BE2C (cell line): ENCODE measurements at regions not wholly inside any gene's neighbourhood (a gene's known extent, or its start where the extent isn't known, plus 50 kb on each side); places are given as distances from the start of the nearest gene placed in this dataset.

Experiments used
- DNase-seq: peaks from one replicate; pipeline ENCODE4 v3.0.0-alpha.2; 2020
- H3K27me3 ChIP-seq: fragments of 250-450 bp; sonication (Bioruptor Pico); 2 replicates; pipeline ENCODE4 v1.5.1; 2020; ENCODE audit warnings: mild to moderate bottlenecking
- H3K36me3 ChIP-seq: fragments of 250-450 bp; sonication (Bioruptor Pico); 2 replicates; pipeline ENCODE4 v1.5.1; 2020; ENCODE audit warnings: mild to moderate bottlenecking
- H3K4me1 ChIP-seq: fragments of 250-450 bp; sonication (Bioruptor Pico); 2 replicates; pipeline ENCODE4 v1.5.1; 2020
- H3K4me3 ChIP-seq: 2 replicates; pipeline ENCODE4 v1.5.1; 2011; ENCODE audit warnings: low read depth, low read length
- H3K9me3 ChIP-seq: fragments of 250-450 bp; sonication (Bioruptor Pico); 2 replicates; pipeline ENCODE4 v1.5.1; 2020
- CTCF ChIP-seq: IDR thresholded peaks from 2 replicates; pipeline ENCODE4 v1.5.1; 2012; ENCODE audit warnings: mild to moderate bottlenecking, low read depth, low read length

GRCh38 chr5:54862036-54862435 lies 123.4 kb downstream of the ESM1 start:
- DNase-seq: no peak
- no peak overlapping the region for H3K4me3 ChIP-seq
- no peaks in the 10 kb centered on the region for H3K4me1 ChIP-seq
- H3K27me3 ChIP-seq: no peaks in the 10 kb centered on the region
- H3K9me3 ChIP-seq: no peaks in the 10 kb centered on the region
- TF ChIP-seq CTCF: no peak
- no peaks in the 10 kb centered on the region for H3K36me3 ChIP-seq

DNA sequence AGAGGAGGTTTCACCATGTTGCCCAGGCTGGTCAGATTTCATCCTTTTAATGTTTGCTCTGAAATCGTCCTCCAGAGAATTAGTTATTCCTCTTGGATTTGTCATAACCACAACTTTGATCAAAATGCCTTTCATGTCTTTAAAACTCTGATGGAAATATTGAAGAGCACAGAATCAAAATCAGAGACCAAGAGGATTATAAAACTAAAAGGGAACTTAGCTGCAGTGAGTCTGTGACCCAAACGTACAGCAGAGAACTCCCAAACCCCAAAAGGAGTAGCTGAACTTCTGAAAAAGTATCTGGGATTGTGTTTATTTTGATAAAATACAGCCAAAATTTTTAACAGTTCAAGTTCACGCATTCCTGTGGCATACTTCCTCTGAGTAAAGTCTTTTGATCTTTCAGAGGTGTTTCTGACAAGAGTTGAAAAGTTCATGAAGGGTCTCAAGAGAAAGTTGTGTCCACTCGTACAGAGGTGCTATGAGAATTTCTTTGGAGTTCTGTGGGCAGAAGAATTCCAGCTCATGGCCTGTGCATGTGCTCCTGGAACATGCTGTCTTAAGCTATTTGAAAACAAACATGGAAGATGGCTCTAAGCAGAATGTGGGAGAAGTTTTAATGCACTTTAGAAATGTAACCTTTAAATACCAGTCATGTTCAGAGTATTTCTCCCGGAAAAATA lies 124.0 kb downstream of the ESM1 start:
- Histone ChIP-seq H3K4me1 (no peaks in the 10 kb centered on the region), H3K9me3 (no peaks in the 10 kb centered on the region), H3K27me3 (no peaks in the 10 kb centered on the region), H3K36me3 (no peaks in the 10 kb centered on the region), H3K4me3 (no peak overlapping the region)
- no peak for DNase-seq
- TF ChIP-seq CTCF: no peak

DNA sequence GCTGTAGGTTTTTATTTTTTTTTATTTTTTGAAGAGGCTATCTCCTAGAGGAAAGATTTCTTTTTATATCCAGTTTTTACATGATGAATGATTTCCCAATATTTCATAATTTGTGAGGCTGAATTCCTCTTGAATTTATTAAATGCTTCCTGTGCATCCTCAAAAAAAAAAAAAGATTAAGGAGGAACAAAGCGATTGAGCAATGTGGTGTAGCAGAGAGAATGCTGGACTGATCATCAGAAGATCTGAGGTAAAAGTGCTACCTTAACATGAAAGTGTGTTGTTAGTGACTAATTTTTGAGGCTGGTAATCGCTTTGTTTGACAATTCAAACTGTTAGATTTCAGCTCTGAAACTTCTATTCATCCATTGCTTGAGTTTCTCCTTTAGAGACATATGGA lies 125.1 kb downstream of the ESM1 start:
- no peaks in the 10 kb centered on the region for H3K9me3 ChIP-seq
- H3K4me3 ChIP-seq: no peak overlapping the region
- TF ChIP-seq CTCF: no peak
- no peak for DNase-seq
- H3K36me3 ChIP-seq: no peaks in the 10 kb centered on the region
- H3K27me3 ChIP-seq: no peaks in the 10 kb centered on the region
- no peaks in the 10 kb centered on the region for H3K4me1 ChIP-seq

DNA sequence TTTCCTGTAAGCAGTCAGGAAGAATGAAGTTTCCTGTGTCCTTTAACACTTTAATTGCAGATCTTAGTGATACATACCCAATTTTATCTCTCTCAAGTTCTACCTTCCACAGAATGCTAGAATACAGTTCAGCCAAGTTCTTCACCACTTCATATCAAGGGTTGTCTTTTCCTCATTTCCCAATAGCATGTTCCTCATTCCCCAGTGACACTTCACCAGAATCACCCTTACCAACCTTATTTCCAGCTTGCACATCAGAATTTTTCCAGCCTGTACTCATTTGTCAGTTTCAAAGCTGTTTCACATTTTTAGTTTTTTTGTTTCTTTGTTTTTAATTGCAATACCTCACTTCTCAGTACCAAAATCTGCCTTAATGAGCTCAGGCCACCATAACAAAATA lies 126.1 kb downstream of the ESM1 start:
- TF ChIP-seq CTCF: no peak
- Histone ChIP-seq H3K4me1 (no peaks in the 10 kb centered on the region), H3K36me3 (no peaks in the 10 kb centered on the region), H3K4me3 (no peak overlapping the region), H3K9me3 (no peaks in the 10 kb centered on the region), H3K27me3 (no peaks in the 10 kb centered on the region)
- no peak for DNase-seq

DNA sequence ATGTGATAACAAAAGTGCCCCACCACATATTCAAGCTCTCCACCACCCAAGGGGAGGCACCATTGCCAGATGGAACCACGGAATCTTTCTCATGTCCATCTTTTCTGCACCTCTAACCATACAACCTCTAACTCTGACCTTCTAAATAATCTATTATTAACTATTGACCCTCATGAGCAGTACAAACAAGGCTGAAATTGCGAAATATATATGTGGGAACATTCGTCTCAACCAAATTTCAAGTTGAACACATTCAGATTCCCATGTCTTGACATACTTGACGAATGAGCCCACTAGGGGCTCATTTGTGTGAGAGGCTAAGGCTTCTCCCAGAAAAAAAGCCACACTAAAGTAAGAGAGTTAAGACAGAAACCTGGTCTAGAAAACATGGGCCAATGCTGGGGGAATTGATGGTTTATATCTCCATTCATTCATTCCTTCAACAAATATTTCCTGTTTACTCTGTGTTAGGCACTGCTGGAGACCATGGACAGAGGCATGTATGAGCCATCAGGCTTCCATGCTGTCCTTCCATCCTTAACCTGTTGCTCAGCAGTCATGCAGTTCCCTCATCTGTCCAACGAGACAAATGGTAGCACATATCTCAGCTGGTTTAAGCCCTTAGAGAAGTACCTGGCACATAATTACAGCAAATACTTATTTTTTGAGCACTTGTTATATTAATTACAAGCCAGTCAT lies 130.4 kb downstream of the ESM1 start:
- Histone ChIP-seq H3K4me3 (no peak overlapping the region), H3K36me3 (no peaks in the 10 kb centered on the region), H3K4me1 (no peaks in the 10 kb centered on the region), H3K27me3 (no peaks in the 10 kb centered on the region), H3K9me3 (no peaks in the 10 kb centered on the region)
- no peak for TF ChIP-seq CTCF
- no peak for DNase-seq

- no peak for DNase-seq
Observed at GRCh38 chr5:54852007-54852406, 133.4 kb downstream of the ESM1 start.

More at GRCh38 chr5:54852007-54852406, 133.4 kb downstream of the ESM1 start:
- TF ChIP-seq CTCF: 0 out of 2 replicates have a peak, but pooled peaks have one; percentile 7
- Histone ChIP-seq H3K4me3 (no peak overlapping the region), H3K9me3 (no peaks in the 10 kb centered on the region), H3K36me3 (no peaks in the 10 kb centered on the region), H3K27me3 (no peaks in the 10 kb centered on the region), H3K4me1 (no peaks in the 10 kb centered on the region)
